ENCODE measurements at regions not wholly inside any gene's neighbourhood (a gene's known extent, or its start where the extent isn't known, plus 50 kb on each side); places are given as distances from the start of the nearest gene placed in this dataset.
"Not testable (repeated sequence)": the region's sequence is repeated elsewhere in the genome, so short reads cannot be mapped to it uniquely, and the experiment has no call there.

DNA sequence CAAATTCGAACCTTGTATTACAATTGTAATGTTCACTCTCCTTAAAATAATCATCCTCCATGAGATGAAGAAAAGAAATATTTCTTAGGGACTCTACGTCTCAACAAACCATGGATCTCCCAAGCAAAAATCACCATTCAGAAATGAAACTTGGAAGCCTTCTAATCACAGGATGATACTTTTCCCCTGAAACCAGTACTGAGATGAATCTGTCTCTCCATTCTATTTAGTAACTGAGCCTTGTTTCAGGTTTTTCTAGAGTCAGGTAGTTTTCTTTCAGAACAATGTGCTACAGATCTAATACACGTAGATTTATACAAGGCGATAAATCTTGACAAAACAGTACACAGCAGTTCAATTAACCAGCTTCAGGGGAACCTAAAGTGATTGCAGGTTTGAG, 660.1 kb upstream of the CBLB start:
- in situ Hi-C loops (cut with HindIII; ENCODE audit: low sequenced_read_pairs): no loop called here
- no peak for DNase-seq (ENCODE audit: low read depth)
- TF ChIP-seq, protein P1, sequence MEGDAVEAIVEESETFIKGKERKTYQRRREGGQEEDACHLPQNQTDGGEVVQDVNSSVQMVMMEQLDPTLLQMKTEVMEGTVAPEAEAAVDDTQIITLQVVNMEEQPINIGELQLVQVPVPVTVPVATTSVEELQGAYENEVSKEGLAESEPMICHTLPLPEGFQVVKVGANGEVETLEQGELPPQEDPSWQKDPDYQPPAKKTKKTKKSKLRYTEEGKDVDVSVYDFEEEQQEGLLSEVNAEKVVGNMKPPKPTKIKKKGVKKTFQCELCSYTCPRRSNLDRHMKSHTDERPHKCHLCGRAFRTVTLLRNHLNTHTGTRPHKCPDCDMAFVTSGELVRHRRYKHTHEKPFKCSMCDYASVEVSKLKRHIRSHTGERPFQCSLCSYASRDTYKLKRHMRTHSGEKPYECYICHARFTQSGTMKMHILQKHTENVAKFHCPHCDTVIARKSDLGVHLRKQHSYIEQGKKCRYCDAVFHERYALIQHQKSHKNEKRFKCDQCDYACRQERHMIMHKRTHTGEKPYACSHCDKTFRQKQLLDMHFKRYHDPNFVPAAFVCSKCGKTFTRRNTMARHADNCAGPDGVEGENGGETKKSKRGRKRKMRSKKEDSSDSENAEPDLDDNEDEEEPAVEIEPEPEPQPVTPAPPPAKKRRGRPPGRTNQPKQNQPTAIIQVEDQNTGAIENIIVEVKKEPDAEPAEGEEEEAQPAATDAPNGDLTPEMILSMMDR (IDR thresholded peaks at IDR 0.05; ENCODE audit: low read depth, low read length, missing control alignments): no peak
- H3K4me3 ChIP-seq (ENCODE audit: low read depth, low read length): no peak overlapping the region

DNA sequence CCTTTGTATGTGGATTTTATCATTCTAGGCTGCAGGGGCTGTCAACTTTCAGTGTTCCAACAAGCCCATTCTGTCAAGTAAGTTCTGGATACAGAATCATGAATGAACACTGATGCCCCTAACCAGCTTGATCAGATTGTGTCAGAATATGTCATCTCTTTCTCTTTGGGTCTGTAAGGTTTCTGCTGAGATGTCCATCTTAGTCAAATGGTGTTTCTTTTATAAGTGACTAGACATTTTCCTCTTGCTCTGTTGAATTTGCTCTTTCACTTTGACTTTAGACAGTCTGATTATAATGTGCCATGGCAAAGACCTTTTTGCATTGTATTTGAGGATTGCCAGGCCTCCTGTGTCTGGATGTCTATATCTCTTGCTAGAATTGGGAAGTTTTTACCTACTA, 660.9 kb upstream of the CBLB start:
- in situ Hi-C loops (cut with HindIII; ENCODE audit: low sequenced_read_pairs): no loop called here
- H3K4me3 ChIP-seq (ENCODE audit: low read depth, low read length): no peak overlapping the region
- TF ChIP-seq, protein P1 (IDR thresholded peaks at IDR 0.05; ENCODE audit: low read depth, low read length, missing control alignments): no peak
- no peak for DNase-seq (ENCODE audit: low read depth)

DNA sequence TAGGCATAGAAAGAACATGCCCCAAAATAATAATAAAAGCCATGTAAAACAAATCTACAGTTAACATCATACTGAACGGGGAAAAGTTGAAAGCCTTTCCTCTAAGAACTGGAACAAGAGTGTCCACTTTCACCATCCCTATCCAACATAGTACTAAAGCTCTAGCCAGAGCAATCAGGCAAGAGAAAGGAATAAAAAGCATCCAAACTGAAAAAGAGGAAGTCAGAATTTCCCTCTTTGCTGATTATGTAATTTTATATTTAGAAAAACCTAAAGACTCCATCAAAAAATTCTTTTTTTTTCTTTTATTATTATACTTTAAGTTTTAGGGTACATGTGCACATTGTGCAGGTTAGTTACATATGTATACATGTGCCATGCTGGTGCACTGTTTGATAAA, 661.6 kb upstream of the CBLB start:
- in situ Hi-C loops (cut with HindIII; ENCODE audit: low sequenced_read_pairs): no loop called here
- TF ChIP-seq, protein P1 (IDR thresholded peaks at IDR 0.05; ENCODE audit: low read depth, low read length, missing control alignments): no peak
- no peak for DNase-seq (ENCODE audit: low read depth)

DNA sequence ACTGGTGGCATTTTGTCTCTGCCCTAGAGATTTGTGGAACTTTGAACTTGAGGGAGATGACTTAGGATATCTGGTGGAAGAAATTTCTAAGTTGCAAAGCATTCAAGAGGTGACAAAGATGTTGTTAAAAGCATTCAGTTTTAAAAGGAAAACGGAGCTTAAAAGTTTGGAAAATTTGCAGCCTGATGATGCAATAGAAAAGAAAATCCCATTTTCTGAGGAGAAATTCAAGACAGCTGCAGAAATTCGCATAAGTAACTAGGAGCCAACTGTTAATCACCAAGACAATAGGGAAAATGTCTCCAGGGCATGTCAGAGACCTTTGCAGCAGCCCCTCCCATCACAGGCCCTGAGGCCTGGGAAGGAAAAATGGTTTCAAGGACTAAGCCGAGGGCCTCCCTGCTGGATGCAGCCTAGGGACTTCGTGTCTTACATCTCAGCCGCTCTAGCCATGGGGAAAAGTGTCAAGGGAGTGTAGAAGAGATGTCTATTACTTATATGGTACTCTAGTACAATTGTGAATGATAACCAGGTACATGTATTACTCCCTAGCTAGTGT, 663.0 kb upstream of the CBLB start:
- DNase-seq (ENCODE audit: low read depth); H3K4me3 ChIP-seq (ENCODE audit: low read depth, low read length); in situ Hi-C loops (cut with HindIII; ENCODE audit: low sequenced_read_pairs): not testable (repeated sequence)

More for the DNA sequence above, 661.6 kb upstream of the CBLB start:
- no peak overlapping the region for H3K4me3 ChIP-seq (ENCODE audit: low read depth, low read length)

DNA sequence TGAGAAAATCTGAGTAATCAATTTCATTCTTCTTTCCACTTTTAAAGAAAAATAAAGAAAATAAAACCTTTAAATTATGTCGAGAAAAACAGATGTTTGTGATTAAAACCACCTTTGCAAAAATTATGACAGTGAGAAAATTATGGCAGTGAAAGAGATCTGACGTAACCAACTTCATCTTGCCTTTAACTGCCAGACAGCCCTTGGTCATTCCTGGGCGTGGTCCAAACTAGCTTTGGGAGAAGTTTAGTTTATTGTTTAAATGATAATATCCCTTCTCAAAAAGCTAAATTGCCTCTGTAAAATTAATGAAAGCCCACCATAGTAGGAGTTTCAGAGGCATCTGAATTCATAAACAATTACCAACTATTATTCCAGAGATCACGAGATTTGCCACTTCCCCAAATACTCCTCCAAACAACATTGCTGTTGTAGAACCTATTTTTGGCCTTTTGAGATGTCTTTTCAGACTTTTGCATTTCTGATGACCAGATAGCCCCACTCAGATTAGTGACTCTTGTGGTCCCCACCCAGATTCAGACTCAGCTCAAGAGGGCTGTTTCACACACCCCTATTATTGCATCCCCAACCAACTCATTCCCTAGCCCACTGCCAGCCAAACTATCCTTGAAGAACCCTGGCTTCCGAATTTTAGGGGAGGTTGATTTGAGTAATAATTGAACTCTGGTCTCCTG, 664.4 kb upstream of the CBLB start:
- DNase-seq (ENCODE audit: low read depth): no peak
- in situ Hi-C loops (cut with HindIII; ENCODE audit: low sequenced_read_pairs): no loop called here
- TF ChIP-seq, protein P1 (IDR thresholded peaks at IDR 0.05; ENCODE audit: low read depth, low read length, missing control alignments): no peak
- no peak overlapping the region for H3K4me3 ChIP-seq (ENCODE audit: low read depth, low read length)

DNA sequence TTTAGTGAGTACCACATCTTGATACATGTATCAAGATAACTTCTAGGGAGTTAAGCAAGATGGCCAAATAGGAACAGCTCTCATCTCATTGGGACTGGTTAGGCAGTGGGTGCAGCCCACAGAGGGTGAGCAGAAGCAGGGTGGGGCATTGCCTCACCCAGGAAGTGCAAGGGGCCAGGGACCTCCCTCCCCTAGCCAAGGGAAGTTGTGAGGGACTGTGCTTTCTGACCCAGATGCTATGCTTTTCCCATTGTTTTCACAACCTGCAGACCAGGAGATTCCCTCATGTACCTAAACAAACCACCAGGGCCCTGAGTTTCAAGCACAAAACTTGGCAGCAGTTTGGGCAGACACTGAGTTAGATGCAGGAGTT, 665.0 kb upstream of the CBLB start:
- in situ Hi-C loops (cut with HindIII; ENCODE audit: low sequenced_read_pairs): no loop called here
- DNase-seq (ENCODE audit: low read depth): peak; percentile 22
- TF ChIP-seq, protein P1 (IDR thresholded peaks at IDR 0.05; ENCODE audit: low read depth, low read length, missing control alignments): no peak

DNA sequence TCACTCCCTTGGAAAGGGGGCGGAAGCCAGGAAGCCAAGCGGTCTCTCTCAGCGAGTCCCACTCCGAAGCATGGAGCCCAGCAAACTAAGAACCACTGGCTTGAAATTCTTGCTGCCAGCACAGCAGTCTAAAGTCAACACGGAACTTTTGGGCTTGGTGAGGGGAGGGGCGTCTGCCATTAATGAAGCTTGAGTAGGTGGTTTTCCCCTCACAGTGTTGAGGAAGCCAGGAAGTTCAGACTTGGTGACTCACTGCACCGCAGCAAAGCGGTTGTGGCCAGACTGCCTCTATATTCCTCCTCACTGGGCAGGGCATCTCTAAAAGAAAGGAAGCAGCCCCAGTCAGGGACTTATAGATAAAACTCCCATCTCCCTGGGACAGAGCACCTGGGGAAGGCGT, 665.4 kb upstream of the CBLB start:
- TF ChIP-seq, protein P1 (IDR thresholded peaks at IDR 0.05; ENCODE audit: low read depth, low read length, missing control alignments): no peak
- in situ Hi-C loops (cut with HindIII; ENCODE audit: low sequenced_read_pairs): no loop called here
- DNase-seq (ENCODE audit: low read depth): peak; percentile 84

More for the DNA sequence above, 665.0 kb upstream of the CBLB start:
- no peak overlapping the region for H3K4me3 ChIP-seq (ENCODE audit: low read depth, low read length)

More for the DNA sequence above, 665.4 kb upstream of the CBLB start:
- no peak overlapping the region for H3K4me3 ChIP-seq (ENCODE audit: low read depth, low read length)

Data from astrocyte of the cerebellum (primary cell).